Stimulated activated CD8-positive, alpha-beta memory T cell treated with anti-CD3 and anti-CD28 coated beads, Interleukin-15, amount 100 ng/mL, for 24 hours (primary cell): ENCODE measurements at regions not wholly inside any gene's neighbourhood (a gene's known extent, or its start where the extent isn't known, plus 50 kb on each side); places are given as distances from the start of the nearest gene placed in this dataset.

Source experiments
- DNase-seq: peaks from one replicate; pipeline ENCODE4 v3.0.0-alpha.2; 2020; ENCODE audit warnings: low read depth

DNA sequence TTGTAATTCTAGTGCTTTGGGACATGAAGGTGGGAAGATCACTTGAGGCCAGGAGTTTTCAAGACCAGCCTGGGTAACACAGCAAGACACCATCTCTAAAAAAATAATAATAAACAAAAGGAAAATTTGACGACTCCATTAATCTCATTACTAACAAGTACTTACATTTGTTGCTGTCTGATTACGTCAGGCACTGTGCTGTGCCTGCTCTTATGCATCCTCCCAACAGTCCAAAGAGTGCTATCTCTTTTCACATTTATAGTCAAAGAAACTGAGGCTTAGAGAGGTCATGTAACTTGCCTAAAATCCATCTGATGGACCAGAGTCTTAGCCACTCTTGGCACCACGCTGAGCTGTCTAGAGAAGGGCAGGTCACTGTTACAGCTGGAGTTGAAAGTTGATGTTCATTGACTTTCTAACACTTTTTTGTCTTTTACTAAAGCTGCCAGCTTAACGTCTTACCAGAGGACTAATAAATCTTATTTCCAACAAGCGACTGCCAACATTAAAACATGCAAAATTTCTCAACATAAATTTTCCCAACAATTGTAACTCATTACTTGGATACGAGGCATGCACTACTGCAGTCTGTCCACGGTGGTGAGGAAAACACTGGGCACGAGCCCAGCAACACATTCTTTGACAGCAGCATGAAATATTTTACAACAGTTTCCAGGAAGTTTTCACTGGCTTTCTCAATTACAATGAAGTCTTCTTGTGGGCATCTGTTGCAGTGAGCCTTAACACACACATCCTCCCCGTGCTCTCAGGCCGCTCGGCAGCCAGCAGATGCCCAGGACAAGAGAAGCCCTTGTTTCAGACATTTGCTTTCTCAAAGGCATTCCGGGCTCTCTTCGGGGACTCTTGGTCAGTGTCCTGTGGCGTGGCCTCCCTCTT is 262.9 kb upstream of the PROX1 start:
- DNase-seq: no peak

DNA sequence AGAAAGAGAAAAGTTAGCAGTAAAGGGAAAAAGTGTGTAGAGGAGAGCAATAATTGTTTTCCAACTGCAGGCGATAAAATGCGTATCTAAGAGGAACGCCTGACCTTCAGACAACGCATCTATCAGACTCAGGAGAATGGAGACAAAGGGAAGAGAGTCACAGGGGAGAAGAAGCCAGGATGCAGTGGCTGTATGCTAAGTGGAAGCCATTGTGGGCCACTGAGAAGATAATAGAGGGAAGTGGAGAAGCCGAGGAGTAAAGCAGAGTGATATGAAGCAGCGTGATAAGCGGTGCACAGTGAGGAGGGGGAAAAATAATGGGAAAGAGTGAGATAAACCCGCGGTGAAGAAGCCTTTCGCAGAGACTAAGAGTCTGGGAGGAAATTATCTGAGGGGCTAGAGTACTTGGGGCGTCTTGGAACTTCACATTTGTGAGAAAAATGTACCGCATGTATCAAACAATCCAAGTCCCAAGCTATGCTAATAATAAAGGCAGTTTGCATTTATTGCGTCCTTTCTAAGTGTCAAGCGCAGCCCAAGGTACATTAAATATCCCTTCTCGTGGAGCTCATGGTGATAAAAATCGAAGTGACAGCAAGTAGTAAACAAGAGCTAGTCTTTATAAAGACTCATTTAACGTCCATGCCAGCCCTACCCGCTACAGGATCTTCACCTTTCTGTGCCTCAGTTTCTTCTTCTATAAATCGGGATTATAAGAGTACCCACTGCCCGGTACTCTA is 259.8 kb upstream of the PROX1 start:
- no peak for DNase-seq

DNA sequence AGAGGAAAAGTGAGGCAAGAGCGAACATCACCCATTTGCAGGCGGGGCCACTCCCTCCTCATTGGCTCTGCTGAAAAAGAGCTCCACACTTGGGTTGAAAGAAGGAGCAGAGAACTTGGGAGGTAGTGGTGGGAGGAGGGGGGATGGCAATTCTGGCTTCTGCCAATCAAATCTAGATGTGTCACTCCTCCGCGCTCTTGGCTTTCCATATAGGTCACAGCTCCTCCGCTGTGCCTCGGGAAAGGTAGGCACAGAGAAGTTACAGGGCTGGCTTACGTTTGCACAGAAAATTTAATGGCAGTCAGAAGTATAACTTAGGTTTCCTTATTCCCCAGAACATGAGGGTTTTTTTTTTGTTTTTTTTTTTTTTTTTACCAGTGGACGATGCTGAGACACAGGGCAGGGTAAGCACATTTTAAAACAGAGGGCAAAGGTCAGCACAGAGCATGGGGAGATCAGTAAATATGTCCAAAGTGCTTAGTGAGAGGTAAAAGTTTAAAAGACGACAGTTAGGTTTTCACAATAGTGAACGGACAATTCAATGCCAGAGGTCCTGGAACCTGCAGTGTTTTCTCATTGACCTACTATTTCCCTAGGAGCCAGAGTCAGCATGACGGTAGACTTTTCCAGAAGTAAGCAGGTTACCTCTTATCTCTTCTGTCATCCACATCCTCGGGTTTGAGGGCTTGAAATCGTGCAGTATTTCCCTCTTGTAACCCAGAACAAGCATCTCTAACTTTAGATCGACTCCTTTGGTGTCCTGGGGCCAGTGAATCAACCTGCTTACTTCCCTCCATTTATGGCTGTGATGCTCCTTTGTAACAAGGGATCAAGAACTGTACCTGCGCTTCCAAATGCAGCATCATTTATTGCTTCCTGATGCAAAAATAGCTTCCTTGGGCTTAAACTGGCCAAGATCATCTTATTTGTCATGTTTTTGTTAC is 258.9 kb upstream of the PROX1 start:
- DNase-seq: no peak

DNA sequence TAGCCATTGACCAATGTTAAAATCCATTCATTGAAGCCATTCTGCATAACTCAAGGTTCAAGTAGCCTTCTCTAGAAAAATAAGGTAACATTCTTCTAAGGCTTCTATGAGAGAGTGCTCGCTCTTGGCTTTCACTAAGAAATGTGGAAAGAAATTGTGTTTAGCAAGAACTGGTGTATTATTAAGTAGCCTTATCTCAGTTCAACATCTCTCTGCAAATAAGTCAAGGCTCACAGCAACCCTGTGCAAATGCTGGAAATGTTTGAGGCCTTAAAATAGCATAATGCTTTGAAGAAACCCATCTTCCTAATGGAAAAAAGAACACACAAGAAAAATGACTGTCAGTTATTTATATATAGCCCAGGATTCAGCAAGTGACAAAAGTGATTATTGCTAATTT is 254.1 kb upstream of the PROX1 start:
- DNase-seq: no peak

DNA sequence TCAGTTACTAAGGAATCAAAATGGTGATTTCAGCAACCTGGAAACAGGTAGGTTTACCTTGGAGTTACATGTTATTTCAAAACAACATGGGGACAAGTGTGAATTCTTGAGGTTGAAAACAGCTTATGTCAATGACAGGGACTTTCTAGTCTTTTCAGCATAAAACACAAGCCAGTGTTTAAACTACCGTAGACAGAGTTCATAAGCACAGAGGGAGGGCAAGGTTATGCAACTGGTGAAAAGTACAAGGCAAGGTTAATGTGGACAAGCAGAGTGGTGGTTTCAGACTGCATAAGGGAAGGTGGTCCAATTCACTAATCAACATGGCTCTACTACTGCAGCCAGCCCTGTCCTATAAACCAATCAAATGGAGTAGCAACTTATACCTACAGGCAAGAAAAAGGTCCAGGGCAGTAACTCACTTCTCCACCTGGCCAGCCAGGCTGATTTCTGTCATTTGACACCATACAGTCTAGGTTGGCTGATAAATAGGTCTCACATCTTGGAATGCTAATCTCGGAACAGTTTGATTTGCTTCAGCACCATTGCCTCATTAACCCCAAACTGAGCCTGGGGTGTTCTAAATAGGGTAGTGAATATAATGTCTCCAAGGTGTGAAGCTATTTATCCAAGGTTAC is 250.3 kb upstream of the PROX1 start:
- no peak for DNase-seq

DNA sequence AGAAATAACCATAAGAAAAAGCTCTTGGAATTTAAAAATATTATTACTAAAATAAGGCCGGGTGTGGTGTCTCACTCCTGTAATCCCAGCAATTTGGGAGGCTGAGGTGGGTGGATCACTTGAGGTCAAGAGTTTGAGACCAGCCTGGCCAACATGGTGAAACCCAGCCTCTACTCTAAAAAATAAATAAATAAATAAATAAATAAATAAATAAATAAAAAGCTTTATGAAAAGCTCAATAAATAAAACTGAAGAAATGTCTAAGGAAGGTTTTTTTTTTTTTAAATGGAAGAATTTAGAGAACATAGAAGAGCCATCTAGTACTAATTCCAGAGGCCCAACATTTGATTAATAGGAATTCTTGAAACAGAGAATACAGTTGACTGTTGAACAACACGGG is 249.1 kb upstream of the PROX1 start:
- DNase-seq: no peak

DNA sequence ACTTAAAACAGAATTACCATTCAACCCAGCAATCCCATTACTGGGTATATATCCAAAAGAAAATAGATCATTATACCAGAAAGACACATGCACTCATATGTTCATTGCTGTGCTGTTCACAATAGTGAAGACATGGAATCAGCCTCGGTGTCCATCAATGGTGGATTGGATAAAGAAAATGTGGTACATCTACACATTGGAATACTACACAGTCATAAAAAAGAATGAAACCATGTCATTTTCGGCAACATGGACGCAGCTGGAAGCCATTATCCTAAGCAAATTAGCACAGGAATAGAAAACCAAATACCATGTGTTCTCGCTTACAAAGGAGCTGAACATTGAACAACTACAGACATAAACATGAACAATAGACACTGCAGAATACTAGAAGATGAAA is 244.8 kb upstream of the PROX1 start:
- no peak for DNase-seq

DNA sequence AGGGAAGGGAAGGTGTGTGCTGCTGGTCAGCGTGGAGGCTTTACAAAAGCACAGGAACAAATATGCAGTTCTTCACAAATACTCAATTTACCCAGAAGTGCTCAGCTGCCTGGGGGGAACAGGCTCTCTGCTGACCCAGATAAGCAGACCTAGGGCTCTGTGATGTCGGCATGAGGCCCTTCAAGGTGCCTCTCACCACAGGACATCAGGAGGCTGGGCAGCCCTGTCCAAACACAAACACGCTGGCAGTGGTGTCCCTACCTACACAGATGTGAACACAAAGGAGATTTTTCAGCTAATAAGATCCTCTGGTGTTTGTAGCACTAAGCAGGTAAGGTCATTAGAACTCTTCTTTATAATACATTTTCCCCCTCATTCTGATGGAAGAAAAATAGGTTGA is 243.0 kb upstream of the PROX1 start:
- DNase-seq: no peak

DNA sequence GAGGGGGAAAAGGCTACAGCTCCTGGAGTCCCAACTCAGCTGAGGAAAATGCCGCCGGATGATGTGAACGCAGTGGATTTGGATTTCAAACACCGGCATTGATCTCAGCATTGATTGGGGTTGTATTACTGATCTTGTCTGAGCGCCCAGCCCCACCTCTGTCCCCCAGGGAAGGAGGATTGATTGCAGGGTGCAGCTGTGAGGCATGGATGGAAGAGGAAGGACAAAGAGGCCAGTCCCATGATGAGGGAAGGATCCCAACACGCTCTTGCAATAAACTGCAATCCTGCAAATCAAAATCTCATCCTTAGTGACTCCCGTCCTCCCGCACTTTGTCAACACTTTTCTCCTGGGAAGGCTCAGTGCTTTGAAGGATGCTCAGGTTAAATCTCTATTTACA is 242.3 kb upstream of the PROX1 start:
- DNase-seq: no peak

DNA sequence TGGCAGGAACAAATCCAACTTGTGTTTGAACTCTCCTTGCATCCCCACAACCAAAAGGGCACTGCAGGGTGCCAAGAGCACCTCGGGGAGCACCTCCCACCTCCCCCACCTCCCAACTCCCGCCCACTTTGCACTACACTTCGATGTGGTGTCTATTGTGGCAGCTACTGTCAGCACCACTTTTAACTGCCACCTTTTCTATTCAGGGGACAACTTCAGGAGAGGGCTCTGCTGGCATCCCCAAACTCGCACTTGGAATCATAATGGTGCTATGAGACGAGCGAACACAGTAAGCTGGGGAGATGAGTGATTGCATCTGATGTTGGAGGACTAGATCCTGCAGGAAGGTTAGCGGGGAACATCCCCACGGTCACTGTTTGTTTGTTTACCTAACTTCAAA is 238.2 kb upstream of the PROX1 start:
- DNase-seq: no peak

DNA sequence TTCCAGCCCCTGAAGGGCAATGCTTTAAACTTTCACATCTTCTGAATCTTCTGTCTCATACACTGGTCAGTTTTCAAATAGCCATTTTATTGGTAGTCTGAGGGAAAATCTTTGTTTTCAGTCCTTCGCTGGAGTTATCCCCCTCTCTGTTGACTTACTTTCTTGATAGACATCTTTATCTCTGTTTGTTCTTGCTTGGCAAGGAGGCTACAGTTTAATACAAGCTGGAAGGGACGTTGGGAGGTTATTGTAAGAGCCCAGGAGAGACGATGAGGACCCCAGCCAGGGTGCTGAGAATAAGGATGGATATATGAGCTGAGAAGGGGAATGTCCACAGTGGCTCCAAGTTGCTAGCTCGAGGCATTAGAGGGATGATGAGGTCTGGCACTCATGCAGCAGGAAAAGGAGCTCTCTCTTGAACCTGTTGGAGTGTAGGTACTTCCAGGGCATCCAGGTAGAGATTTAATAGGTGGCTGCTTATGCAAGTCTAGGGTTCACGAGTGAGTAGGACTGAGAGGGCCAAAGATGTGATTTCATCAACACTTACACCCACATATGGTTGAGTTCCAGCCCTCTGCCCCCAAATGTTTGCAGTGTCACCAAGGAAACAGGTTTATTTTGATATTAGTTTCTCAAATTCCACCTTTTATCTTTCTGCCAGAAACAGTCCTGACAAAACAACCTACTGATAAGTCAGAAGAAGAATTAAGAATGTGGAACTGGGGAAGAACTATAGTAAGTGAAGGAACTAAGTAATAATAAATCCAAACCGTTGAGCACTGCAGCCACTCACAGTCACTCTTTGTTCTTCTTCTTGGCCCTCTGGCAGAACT is 237.3 kb upstream of the PROX1 start:
- DNase-seq: no peak

DNA sequence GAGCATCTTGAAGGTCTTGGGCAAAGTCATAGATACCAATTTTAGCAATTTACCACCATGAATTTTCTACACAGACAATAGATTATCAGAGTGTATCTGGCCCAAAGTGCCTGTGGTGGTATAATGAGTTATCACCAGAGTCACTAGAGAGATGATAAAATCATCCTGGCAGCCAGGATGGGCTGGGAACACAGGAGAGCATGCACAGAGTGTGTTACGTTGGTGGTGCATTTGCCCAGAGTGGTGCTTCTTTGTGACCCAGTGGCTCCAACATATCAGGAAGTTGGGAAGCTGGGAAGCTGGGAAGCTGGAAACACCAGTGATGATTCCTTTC is 236.7 kb upstream of the PROX1 start:
- DNase-seq: no peak

DNA sequence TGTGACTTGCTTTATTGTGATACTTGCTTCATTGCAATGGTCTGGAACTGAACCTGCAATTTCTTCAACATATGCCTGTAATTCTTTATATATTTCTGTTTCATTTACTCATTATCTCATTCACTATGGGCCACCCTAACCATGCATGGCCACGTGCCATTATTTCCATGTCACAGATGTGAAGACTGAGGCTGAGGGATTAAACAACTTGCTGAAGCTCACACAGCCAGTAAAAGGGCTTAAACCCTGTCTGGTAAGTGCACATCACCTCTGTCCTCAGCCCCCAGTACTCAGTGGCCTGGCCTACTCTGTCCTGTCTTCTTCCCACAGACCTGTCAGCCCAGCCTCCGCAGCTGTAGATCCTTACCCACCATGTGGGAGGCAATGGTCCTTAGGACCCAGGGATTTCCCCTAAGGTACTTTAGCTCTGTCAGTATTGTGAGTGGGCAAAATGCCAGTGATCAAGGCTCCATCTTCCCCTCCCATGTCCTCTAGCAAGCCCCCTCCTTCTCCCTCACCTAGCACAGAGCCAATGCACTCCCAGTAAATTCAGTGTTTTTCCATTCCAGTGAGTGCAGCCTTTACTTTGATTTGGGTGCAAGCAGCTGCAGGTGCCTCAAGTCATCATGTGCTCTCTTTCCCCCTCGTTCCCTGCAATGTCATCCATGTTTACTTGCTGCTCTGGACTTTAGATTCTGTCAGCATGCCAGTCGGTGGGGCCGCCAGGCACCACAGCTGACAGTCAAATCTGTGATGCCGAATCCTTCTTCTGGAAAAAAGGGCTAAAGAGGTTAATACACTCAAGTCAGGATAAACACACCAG is 228.2 kb upstream of the PROX1 start:
- DNase-seq: no peak

DNA sequence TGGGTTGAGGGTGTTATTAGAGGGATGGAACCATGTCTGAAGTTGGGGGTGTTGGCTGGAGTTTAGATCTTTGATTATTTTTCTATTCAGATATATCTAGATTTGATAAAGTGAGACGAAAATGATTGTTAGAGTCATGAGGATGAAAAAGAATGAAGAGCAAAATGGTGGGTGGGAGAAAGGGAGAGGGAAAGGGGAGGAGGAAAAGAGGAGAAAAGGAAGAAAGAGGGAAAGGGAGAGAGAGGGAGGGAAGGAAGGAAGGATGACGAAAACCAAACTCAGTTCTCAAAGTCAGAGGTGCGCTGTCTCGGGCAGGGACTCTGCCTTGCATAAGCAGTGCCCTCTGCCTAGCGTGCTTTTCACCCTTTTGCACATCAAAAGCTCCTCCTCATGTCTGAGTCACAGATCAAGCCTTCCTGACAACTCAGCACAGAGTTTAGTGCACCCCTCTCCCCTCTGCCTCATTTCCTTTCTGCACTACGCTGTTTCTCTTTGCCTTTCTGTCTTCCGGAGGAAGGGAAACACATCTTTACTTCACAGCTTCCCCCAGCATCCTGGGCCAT is 225.8 kb upstream of the PROX1 start:
- DNase-seq: no peak

DNA sequence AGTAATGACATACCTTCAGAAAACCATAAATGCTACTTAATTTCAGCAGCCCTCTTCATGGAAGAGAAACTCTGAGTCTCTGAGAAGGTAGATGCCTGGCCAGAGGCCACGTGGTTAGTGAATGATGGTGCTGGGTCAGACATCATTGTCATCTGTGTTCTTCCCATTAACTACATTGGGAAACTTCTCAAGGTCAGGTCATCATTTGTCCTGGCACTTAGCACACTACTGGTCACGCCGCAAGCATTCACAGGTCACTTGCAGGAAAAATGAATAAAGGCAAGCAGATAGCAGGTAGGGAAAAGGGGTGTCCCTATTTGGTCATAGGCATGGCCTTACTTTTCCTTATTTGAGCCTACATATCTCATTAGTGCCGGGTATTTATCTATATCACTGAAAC is 220.1 kb upstream of the PROX1 start:
- no peak for DNase-seq

DNA sequence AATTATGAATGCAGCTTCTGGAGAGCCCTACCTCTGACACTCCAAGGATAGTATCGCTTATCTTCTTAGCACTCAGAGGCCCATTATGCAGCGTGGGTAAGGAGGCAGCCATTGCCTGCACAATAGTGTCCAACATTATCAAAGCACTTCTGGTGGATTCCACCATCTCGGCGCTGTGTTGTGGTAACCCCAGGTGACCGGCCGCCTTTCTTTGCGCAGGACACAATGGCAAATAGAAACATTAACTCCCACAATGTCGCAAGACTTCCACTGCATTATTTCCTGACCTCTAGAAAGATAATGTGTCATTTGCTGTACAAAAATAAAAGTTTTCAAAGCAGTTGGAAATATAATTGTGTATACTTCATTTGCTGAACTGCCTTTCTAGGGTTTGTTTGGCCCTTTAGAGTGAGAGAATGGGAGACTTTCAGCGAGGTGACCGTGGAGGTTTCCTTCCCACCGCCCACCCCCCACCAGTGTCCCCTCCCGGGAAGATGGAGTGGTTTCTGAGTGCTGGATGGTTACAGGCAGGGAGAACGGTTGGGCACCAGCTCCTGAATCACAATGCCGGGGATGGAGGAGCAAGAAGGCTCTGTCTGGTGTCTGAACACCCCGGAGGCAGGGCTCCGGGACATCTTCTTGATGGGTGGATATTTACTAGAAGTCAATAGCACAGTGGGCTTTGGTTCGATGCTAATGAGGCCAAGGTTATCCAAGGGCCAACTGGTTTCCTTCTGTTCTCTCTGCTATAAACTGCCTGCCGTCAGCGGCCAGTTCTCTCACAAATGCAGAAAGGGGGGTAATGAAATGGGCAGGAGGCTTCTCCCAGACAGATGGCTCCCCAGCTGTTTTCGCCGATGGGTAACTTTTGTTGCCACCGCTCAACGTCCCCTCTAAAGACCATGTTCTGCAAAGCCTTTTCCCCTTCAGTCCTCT is 215.4 kb upstream of the PROX1 start:
- DNase-seq: no peak

DNA sequence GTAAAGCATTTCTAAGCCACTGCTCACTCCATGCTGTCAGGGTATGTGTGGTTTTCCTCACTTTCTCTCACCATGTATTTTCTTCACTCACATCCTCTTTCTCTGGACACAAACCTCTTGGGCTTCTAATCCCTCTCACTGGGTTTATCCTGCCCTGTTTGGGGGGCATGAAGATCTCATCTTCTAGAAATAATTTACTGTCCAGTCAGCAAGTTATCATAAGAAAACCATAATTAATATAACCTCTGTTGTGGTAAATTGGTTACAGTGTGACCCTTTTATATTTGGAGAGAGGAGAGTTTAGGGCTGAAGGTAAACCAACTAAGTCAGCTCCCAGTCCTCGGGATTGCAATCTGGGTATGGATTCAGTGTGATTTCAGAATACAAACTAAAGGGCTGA is 213.8 kb upstream of the PROX1 start:
- DNase-seq: no peak

DNA sequence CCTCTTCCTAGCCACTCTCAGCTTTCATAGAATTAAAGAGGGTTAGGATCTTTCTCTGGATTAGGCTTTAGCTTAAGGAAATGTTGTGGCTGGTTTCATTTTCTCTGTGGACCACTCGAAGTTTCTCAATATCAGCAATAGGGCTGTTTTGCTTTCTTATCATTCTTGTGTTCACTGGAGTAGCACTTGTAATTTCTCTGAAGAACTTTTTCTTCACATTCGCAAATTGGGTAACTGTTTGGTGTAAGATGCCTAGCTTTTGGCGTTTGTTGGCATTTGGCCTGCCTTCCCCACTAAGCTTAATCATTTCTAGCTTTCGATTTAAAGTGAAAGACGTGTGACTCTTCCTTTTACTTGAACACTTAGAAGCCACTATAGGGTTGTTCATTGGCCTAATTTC is 210.8 kb upstream of the PROX1 start:
- no peak for DNase-seq

DNA sequence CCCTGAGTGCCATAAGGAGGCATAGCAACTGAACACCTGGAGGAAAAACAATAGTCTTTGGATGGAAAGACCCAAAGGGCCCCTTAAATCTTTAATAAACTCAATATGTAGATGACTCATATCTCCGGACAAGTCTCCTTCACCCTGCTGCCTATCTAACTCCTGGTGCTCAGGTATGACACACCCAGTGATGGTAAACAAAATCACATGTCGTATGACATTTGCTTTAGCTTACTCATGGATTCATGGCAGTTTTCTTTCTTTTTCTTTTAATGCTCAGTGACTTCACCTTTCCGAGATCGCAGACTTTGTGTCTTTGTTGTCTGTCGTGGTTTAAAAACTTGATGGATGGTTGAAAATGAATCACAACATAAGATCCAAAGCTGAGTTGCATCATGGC is 208.5 kb upstream of the PROX1 start:
- no peak for DNase-seq
